KG1 (cell line): ENCODE measurements at regions not wholly inside any gene's neighbourhood (a gene's known extent, or its start where the extent isn't known, plus 50 kb on each side); places are given as distances from the start of the nearest gene placed in this dataset.
"Not testable (repeated sequence)": the region's sequence is repeated elsewhere in the genome, so short reads cannot be mapped to it uniquely, and the experiment has no call there.

Experiments
- DNase-seq: peaks from one replicate; lab custom pipeline; 2025; lab: John Stamatoyannopoulos, UW

DNA sequence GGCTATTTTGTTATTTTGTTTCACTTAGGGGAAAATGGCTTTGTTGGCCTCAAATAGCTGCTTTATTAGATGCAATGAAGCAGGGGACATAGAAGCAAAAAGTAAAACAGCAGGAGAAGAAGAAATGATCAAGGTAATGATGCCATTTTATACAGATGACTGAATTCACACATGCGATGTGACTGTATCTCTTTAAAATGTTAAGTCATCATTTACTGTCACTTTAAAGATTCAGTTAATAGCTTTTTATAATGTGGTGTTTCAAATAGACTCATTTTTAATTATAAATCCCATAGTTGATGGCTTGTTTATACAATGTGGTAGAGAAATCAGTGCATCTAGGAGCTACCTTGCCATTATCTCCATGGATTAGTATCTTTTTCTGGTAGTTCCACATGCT, 863.9 kb upstream of the DEFB115 start:
- not testable (repeated sequence) for DNase-seq

DNA sequence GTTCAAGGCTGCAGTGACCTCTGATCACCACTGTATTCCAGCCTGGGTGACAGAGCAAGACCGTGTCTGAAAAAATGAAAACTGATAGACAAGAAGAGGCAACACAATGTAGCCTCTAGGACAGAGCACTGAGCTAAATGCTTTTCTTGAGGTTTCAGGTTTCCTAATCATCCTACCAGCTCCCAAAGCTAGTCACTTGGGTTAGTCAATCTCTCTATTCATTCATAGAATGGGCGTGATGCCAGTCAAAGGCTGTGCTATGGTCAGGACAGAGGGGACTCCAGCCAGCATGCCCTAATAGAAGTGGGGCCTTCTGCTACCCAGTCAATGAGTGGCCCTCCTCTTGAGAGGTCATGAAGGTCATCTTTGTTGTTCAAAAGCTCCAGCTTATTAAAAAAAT, 860.4 kb upstream of the DEFB115 start:
- DNase-seq: not testable (repeated sequence)

DNA sequence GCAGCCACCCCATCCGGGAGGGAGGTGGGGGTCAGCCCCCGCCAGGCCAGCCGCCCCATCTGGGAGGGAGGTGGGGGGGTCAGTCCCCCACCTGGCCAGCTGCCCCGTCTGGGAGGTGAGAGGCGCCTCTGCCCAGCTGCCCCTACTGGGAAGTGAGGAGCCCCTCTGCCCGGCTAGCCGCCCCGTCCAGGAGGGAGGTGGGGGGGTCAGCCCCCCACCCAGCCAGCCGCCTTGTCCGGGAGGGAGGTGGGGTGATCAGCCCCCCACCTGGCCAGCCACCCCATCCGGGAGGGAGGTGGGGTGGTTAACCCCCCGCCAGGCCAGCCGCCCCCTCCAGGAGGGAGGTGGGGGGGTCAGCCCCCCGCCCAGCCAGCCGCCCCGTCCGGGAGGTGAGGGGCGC, 852.4 kb upstream of the DEFB115 start:
- not testable (repeated sequence) for DNase-seq

DNA sequence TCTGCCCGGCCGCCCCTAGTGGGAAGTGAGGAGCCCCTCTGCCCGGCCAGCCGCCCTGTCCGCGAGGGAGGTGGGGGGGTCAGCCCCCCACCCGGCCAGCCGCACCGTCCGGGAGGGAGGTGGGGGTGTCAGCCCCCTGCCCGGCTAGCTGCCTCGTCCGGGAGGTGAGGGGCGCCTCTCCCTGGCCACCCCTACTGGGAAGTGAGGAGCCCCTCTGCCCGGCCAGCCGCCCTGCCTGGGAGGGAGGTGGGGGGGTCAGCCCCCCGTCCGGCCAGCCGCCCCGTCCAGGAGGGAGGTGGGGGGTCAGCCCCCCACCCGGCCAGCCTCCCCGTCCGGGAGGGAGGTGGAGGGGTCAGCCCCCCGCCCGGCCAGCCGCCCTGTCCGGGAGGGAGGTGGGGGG, 851.9 kb upstream of the DEFB115 start:
- DNase-seq: not testable (repeated sequence)

DNA sequence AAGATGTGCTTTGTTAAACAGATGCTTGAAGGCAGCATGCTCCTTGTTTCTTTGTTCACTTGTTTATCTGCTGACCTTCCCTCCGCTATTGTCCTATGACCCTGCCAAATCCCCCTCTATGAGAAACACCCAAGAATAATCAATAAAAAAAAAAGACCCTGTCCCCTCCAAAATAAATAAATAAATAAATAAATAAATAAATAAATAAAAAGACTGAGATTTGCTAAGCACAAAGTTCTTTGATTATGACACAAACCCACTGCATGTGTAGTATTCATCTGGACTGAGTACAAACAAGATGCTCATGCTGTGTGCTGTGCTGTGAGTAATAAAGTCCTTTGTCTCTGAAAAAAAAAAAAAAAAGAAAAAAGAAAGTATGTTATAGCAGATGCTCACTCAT, 851.1 kb upstream of the DEFB115 start:
- not testable (repeated sequence) for DNase-seq

DNA sequence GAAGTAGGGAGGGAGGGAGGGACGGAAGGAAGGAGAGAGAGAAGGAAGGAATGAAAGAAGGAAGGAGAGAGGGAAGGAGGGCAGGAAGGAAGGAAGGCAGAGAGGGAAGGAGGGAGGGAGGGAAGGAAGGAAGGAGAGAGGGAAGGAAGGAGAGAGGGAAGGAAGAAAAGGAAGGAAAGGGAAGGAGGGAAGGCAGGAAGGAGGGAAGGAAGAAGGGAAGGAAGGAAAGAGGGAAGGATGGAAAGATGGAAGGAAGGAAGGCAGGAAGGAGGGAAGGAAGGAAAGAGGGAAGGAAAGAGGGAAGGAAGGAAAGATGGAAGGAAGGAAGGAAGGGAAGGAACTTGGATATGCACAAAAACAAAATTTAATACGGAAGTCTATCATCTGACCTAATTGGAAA, 844.5 kb upstream of the DEFB115 start:
- no peak for DNase-seq

DNA sequence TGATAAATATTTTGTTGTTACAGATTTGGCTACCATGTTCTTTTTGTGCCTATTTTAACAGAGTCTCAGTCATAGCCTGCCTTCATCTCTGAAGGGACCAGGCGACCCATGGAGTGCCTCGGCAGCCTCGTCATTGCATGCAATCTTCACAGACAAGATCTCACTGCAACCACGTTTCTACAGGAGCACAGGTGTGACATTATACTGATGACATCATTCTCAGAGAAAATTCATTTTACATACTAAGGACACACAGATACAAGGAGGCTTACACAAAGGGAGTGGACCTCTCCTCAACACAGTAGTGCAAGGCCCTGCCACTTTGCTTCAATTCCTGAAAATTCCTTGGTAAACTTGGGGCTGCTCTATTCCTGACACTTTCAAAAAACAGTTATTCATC, 840.1 kb upstream of the DEFB115 start:
- not testable (repeated sequence) for DNase-seq

DNA sequence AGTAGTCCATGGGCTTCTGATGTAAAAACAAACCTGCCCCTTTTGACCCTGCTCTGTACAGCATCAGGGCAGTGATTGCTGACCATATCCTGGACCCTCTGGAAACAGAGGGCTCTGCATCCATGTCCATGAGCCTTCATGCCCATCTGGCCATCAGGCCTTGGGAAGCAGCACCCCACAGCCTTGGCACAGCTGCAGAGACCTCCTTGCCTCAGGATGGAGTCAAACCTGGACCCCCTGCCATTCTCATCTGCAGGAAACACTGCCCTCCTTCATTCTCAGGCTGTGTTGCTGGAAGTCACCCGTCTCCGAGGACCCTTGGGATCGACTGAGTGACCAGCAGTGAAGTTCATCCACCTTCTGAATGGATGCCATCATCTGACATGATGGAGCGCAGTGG, 839.1 kb upstream of the DEFB115 start:
- not testable (repeated sequence) for DNase-seq

DNA sequence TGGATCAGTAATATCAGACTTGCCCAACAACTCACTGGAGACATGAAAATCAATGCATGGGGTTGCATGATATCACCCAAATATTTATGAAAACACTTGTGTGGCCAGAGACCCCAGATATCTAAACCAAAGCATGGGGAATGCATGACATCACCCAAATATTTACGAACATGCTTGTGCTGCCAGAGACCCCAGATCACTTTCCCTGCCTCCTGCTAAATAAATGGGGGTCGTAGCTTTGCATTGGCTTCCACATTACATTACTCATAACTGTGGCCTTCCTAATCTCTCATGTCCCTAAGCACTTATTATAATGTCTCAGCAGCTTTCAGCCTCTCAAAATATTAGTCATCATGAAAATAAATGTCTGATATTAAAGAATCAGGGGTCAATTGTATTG, 838.0 kb upstream of the DEFB115 start:
- no peak for DNase-seq

DNA sequence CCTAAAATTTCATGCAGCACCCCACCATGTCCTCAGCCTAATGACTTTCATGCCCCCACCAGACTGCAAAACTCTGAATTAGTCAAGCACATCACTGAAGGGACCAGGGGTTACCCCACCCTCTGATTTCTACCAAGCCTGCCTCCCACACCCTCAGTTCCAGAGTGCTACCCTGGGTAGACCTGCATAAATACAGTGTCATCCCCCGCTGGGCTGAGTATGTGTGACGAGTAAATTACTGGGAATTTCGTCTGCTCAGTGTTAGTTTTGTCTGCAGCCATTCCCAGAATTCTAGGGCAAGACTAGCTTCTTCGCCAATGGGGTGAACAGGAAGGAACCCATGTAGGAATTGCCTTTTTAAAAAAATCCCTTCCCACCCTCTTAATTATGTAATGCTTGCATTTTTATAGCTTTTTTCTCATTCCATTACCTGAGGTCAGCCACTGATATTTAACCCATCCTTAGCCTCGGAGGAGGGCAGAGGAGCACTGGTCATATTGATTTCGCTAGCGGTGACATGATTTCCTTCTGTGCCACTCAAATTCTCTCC, 837.5 kb upstream of the DEFB115 start:
- DNase-seq: not testable (repeated sequence)
